GM06990 (cell line): ENCODE measurements at regions not wholly inside any gene's neighbourhood (a gene's known extent, or its start where the extent isn't known, plus 50 kb on each side); places are given as distances from the start of the nearest gene placed in this dataset.

Source experiments
- DNase-seq: peaks from one replicate; pipeline ENCODE4 v3.0.0-alpha.2; 2011; ENCODE audit not compliant: insufficient read length; ENCODE audit errors: extremely low read depth
- H3K27me3 ChIP-seq: replicated peaks from 2 replicates; pipeline ENCODE4 v1.6.0; 2011; ENCODE audit warnings: low read length; ENCODE audit not compliant: control insufficient read depth, insufficient read depth
- H3K36me3 ChIP-seq: 2 replicates; pipeline ENCODE4 v1.5.1; 2011; ENCODE audit warnings: low read length; ENCODE audit not compliant: control insufficient read depth, insufficient read depth
- H3K4me3 ChIP-seq: replicated peaks from 2 replicates; pipeline ENCODE4 v1.5.1; 2011; ENCODE audit warnings: low read depth, mild to moderate bottlenecking, control low read depth, low read length
- TF ChIP-seq, protein P1 (sequence below): IDR thresholded peaks from 2 replicates; pipeline ENCODE4 v1.5.1; 2011; ENCODE audit warnings: low read length, control low read depth, mild to moderate bottlenecking, inconsistent platforms; ENCODE audit not compliant: insufficient read depth, poor library complexity, severe bottlenecking

DNA sequence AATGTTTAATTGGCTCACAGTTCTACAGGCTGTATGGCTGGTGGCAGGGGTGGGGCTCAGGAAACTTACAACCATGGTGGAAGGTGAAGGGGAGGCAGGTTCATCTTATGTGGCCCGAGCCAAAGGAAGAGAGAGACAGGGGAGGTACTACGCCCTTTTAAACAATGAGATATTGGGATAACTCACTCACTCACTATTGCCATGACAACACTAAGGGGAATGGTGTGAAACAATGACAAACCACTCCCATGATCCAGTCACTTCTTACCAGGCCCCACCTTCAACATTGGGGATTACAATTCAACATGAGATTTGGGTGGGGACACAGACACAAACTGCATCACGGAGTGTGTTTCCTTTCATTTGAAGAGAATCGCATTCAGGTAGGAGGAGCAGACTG lies 220.9 kb downstream of the GADD45G start:
- no peaks in the 10 kb centered on the region for H3K27me3 ChIP-seq
- TF ChIP-seq, protein P1, sequence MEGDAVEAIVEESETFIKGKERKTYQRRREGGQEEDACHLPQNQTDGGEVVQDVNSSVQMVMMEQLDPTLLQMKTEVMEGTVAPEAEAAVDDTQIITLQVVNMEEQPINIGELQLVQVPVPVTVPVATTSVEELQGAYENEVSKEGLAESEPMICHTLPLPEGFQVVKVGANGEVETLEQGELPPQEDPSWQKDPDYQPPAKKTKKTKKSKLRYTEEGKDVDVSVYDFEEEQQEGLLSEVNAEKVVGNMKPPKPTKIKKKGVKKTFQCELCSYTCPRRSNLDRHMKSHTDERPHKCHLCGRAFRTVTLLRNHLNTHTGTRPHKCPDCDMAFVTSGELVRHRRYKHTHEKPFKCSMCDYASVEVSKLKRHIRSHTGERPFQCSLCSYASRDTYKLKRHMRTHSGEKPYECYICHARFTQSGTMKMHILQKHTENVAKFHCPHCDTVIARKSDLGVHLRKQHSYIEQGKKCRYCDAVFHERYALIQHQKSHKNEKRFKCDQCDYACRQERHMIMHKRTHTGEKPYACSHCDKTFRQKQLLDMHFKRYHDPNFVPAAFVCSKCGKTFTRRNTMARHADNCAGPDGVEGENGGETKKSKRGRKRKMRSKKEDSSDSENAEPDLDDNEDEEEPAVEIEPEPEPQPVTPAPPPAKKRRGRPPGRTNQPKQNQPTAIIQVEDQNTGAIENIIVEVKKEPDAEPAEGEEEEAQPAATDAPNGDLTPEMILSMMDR = no peak
- no peak overlapping the region for H3K4me3 ChIP-seq
- DNase-seq = no peak
- no peaks in the 10 kb centered on the region for H3K36me3 ChIP-seq

DNA sequence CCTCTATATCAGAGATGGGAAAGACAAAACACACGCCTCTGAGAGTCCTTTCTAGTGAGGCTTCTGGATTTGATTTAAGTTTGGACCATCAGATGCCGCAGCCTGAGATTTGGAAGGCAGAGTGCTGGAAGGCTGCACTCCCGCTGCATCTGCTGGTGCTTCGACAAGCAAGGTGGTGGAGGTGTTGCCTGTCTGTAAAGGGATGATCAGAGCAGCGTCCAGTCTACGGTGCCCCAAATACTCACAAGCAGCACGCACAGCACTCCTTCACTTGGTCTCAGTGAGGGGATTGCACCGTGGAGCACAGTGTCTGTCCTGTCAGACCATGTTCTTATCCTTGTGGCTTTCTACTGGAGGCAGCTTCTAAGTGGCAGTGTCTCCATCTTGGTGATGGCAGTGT lies 221.4 kb downstream of the GADD45G start:
- no peak for DNase-seq
- no peak overlapping the region for H3K4me3 ChIP-seq
- TF ChIP-seq, protein P1 = no peak
- H3K36me3 ChIP-seq = no peaks in the 10 kb centered on the region
- no peaks in the 10 kb centered on the region for H3K27me3 ChIP-seq

DNA sequence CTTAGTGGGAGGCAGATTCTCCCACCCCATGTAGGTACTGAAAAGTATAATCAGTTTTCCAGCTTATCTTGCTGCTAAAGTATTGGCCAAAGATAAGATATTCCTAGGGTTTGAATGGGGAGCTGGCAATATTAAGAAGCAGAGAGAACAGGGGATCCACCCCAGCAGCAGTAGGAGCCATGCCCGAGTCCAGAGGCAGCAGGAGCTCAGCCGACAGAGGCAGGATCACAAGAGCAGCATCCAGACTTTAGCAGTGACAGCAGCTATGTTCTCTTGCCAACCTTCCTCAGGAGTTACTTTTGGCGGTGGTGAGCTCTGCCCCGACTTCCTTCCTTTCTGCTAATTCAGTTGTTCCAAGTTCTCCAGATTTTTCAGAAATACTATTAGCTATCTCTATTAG lies 224.5 kb downstream of the GADD45G start:
- TF ChIP-seq, protein P1 = no peak
- Histone ChIP-seq H3K27me3 (no peaks in the 10 kb centered on the region), H3K36me3 (no peaks in the 10 kb centered on the region), H3K4me3 (no peak overlapping the region)
- DNase-seq = no peak

DNA sequence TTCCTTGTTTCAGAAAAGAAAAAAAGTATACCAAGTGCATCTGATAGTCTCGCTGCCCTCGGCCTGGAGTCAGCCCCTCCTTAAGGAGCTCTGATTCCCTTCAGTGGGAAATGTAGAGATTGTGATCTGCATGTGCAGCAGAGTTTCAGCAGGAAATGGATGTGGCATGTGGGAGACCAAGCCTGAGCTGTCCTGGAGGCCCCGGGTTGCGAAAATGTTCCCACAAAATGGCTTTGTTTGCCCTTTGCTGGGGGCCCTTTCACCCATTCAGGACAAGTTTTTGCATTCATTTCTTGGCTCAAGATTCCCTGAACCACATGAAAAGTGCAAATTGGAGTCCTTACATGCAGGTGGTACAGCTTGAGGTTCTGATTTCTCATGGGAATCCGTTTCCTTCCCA lies 230.9 kb downstream of the GADD45G start:
- H3K36me3 ChIP-seq = no peaks in the 10 kb centered on the region
- DNase-seq = no peak
- H3K4me3 ChIP-seq = no peak overlapping the region
- peaks cover 2% of the 10 kb centered on the region for H3K27me3 ChIP-seq
- TF ChIP-seq, protein P1 = no peak

DNA sequence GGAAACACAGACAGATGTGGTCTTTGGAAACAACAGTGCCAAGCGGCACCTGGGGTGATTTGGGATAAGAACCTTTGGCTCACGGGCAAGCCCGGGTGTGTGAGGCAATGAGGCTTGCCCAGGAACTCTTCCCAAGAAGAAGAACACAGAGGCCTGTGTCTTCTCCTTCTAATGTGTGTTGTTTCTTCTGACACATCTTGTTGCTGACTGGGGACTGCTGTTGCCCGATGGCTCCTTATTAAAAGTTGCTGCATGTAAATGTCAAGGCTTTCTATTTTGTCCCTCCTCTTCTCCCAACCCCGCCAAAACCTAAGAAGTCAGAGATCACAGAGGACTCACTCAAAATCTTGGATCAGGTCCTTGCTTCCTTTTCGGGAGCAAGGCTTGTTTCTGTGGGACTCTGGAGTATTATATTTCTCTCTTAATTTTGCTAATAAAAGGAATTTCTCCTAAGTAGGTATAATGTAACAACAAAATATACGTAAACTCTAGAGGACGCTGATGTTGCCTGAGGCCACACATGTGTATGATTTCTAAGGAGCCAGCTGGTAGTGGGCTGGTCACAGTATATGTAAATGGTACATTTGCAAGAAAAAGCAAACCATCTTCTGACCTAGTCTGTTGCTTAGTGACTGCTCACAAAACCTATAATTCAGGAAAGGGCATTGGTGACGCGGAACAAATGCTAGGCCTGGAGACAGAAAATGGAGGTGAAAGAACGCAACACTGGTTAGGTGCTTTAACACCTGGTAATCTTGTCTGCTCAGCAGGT lies 232.5 kb downstream of the GADD45G start:
- no peak for DNase-seq
- TF ChIP-seq, protein P1 = no peak
- H3K36me3 ChIP-seq = no peaks in the 10 kb centered on the region
- no peak overlapping the region for H3K4me3 ChIP-seq
- H3K27me3 ChIP-seq = peaks cover 2% of the 10 kb centered on the region

DNA sequence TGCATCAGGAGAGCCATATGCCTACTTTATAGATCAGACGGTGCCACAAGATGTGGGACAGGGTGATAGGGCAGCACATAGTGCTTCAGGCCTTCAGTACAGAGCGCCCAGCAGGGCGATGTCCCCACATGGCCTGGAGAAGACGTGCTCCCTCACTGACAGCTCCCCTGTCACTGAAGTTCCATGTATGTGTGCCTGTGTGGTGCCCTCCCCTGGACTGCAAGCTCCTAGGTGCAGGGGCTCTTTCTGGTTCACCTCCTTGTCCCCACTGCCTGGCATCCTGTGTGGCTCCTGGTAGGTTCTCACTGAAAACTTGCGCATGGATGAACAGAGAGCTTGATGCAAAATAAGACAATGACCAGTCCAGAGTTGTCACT lies 233.1 kb downstream of the GADD45G start:
- Histone ChIP-seq H3K36me3 (no peaks in the 10 kb centered on the region), H3K27me3 (peaks cover 2% of the 10 kb centered on the region), H3K4me3 (no peak overlapping the region)
- TF ChIP-seq, protein P1 = no peak
- DNase-seq = no peak
